NOMO-1 treated with dmso at 0.1 percent for 144 hours (cell line): ENCODE measurements at regions not wholly inside any gene's neighbourhood (a gene's known extent, or its start where the extent isn't known, plus 50 kb on each side); places are given as distances from the start of the nearest gene placed in this dataset.
"Not testable (repeated sequence)": the region's sequence is repeated elsewhere in the genome, so short reads cannot be mapped to it uniquely, and the experiment has no call there.

Source experiments
- DNase-seq: peaks from one replicate; lab custom pipeline; 2025; ENCODE audit not compliant: unreplicated experiment; lab: John Stamatoyannopoulos, UW

- no peak for DNase-seq
These were observed 50.7 kb upstream of the DIAPH3 start for GRCh38 chr13:60214213-60215055.

- DNase-seq = no peak
These were observed 56.3 kb upstream of the DIAPH3 start for GRCh38 chr13:60220072-60220471.

GRCh38 chr13:60221581-60221980 lies 57.9 kb upstream of the DIAPH3 start:
- no peak for DNase-seq

- DNase-seq = no peak
These were observed 62.8 kb upstream of the DIAPH3 start for GRCh38 chr13:60226507-60226906.

GRCh38 chr13:60227158-60227557 lies 63.4 kb upstream of the DIAPH3 start:
- no peak for DNase-seq

GRCh38 chr13:60229708-60230272 lies 66.1 kb upstream of the DIAPH3 start:
- DNase-seq = no peak

- no peak for DNase-seq
These were observed 66.9 kb upstream of the DIAPH3 start for GRCh38 chr13:60230593-60230992.

GRCh38 chr13:60242043-60242595 lies 78.4 kb upstream of the DIAPH3 start:
- no peak for DNase-seq

- no peak for DNase-seq
These were observed 80.7 kb upstream of the DIAPH3 start for GRCh38 chr13:60244381-60244780.

- not testable (repeated sequence) for DNase-seq
These were observed 87.7 kb upstream of the DIAPH3 start for GRCh38 chr13:60251419-60251818.

GRCh38 chr13:60258349-60258748 lies 94.6 kb upstream of the DIAPH3 start:
- DNase-seq = no peak

GRCh38 chr13:60260440-60260839 lies 96.7 kb upstream of the DIAPH3 start:
- DNase-seq = no peak

- no peak for DNase-seq
These were observed 98.0 kb upstream of the DIAPH3 start for GRCh38 chr13:60261432-60262351.

GRCh38 chr13:60265566-60265965 lies 101.8 kb upstream of the DIAPH3 start:
- no peak for DNase-seq

- no peak for DNase-seq
These were observed 103.9 kb upstream of the DIAPH3 start for GRCh38 chr13:60267498-60268202.

- no peak for DNase-seq
These were observed 104.5 kb upstream of the DIAPH3 start for GRCh38 chr13:60268203-60268555.

- no peak for DNase-seq
These were observed 110.3 kb upstream of the DIAPH3 start for GRCh38 chr13:60273971-60274527.

GRCh38 chr13:60274655-60275054 lies 110.9 kb upstream of the DIAPH3 start:
- DNase-seq = no peak

- peak; percentile 13 for DNase-seq
These were observed 111.5 kb upstream of the DIAPH3 start for GRCh38 chr13:60275208-60275607.

GRCh38 chr13:60280524-60280923 lies 116.5 kb upstream of the TDRD3 start:
- DNase-seq = not testable (repeated sequence)
